HK-2 (cell line): ENCODE measurements at regions not wholly inside any gene's neighbourhood (a gene's known extent, or its start where the extent isn't known, plus 50 kb on each side); places are given as distances from the start of the nearest gene placed in this dataset.

Experiments used
- DNase-seq: peaks from one replicate; pipeline ENCODE4 v3.0.0-alpha.2; 2018; ENCODE audit not compliant: unreplicated experiment

- no peak for DNase-seq
Measured at GRCh38 chr2:43171789-43172188, 54.6 kb downstream of the ZFP36L2 start.

- DNase-seq = no peak
Measured at GRCh38 chr2:43170405-43171105, 55.9 kb downstream of the ZFP36L2 start.

GRCh38 chr2:43169987-43170386, 56.4 kb downstream of the ZFP36L2 start:
- no peak for DNase-seq

GRCh38 chr2:43169099-43169945, 57.1 kb downstream of the ZFP36L2 start:
- DNase-seq = peak; percentile 65

DNA sequence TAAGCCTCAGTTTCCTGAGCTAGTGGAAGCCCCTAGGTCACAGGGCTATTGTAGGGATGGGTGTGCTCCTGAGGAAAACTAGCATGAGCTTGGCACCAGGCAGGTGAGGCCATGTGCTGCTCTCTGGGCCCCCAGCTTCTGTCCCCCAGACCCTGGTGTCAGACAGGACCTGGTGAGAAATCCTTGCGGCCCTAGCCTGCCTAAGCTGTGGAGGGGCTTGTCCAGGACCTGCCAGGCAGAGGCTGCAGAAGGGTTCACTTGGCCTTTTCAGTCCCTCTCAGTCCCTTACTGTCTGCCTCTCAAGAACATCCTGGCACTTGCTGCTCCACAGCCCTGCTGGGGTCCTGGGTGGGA, 58.4 kb downstream of the ZFP36L2 start:
- DNase-seq = no peak

- DNase-seq = no peak
Measured at GRCh38 chr2:43165378-43166069, 60.9 kb downstream of the ZFP36L2 start.

DNA sequence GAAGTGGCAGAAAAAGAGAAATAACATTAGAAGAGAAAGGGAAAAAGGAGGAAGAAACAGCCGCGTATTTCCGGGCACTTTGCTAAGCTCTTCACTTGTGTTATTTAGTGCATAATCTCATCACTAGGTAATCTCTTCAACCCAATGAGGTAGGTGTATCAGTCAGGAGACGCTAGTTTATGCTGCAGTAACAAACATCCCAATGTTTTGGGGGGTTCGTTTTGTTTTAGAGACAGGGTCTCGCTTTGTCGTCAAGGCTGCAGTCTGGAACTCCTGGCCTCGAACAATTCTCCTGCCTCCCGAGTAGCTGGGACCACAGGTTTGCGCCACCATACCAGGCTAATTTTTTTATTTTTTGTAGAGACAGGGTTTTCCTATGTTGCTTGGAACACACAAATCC, 61.7 kb downstream of the ZFP36L2 start:
- DNase-seq = no peak

DNA sequence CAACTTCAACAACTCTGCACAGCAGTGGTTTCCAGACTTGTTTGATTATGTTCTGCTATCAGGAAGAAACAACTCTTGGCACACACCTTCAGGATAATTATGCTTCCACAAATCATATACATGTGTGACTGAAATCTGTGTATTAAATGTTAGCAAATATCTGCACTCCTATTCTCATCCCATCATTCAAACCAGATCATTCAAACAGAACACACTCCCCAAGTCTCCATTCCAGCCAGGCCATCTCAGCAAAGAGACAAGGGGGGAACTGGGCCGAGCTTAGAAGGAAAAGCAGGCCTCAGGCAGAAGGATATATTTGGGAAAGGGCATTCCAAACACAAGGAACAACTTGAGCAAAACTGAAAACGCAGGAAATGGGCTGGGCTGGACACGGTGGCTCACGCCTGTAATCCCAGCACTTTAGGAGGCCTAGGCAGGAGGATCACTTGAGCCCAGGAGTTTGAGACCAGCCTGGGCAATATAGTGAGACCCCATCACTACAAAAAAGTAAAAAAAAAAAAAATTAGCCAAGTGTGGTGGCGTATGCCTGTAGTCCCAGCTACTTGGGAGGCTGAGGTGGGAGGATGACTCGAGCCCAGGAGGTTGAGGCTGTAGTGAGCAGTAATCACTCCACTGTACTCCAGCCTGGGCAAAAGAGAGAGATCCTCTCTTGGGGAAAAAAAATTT, 62.7 kb downstream of the ZFP36L2 start:
- no peak for DNase-seq

GRCh38 chr2:43162511-43162776, 64.0 kb downstream of the ZFP36L2 start:
- no peak for DNase-seq

GRCh38 chr2:43161650-43162510, 64.5 kb downstream of the ZFP36L2 start:
- DNase-seq = no peak

- no peak for DNase-seq
Measured at GRCh38 chr2:43160778-43161177, 65.6 kb downstream of the ZFP36L2 start.

- no peak for DNase-seq
Measured at GRCh38 chr2:43159797-43160196, 66.6 kb downstream of the ZFP36L2 start.

DNA sequence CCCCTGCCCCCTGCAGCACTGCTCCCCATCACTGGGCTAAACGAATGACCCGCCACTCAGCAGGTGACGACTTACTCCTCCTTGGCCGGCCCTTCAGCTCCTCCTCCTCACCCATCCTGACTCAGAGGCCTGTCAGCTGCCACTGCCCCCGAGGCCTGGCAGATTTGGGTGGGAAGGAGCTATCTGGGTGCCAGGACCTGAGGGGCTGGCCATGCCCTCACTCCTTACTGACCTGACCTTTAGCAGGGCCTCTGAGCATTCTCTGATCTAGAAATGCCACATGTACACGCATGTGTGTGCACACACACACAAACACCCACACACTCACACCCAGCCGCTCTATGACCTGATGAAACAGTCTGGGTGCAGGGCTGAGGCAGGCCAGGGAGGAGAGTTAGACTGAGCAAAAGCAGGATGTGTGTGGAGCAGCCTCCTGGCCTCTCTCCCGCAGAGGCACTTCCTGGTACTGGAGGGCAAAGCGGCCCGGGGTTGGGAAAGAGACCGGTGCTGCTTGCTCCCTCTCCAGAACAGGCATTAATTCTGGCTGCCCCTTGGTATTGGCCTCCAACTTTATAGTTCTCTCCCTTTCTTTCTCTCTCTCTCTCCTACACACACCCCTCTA, 68.0 kb downstream of the ZFP36L2 start:
- peak; percentile 74 for DNase-seq

DNA sequence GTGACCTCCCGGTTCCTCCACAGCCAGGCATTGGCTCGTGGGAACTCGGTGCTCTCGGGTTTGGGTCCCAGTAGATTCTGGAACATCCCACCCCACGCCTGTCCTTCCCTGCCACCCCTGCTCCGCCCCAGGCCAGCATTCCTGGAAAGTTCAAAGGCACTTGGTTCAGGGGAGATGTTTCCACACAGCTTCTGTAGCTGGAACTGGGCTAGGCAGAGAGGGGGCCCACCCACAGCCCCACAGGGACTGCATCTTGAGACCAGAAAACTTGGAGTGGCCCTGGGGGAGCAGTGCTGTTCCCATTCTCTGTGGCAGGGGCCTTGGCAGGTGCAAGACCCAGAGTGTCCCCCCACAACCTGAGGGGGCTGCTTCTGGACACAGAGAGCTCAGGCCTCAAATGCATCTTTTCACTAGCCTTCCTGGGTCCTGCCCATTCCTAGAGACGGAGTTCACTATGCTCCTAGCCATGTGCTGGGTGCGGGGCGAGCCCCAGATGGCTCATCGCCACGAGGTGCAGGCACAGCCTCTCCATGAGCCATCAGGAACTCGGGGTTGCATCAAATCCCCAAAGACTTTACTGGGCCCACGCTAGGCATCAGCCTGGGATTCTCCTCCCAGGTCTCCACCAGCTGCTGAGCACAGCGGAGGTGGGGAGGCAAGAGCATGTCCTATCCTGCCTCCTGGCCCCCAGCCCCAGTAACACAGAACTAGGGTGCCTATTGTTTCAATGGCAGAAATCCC, 68.7 kb downstream of the ZFP36L2 start:
- no peak for DNase-seq

- no peak for DNase-seq
Measured at GRCh38 chr2:43155851-43156411, 70.5 kb downstream of the ZFP36L2 start.

DNA sequence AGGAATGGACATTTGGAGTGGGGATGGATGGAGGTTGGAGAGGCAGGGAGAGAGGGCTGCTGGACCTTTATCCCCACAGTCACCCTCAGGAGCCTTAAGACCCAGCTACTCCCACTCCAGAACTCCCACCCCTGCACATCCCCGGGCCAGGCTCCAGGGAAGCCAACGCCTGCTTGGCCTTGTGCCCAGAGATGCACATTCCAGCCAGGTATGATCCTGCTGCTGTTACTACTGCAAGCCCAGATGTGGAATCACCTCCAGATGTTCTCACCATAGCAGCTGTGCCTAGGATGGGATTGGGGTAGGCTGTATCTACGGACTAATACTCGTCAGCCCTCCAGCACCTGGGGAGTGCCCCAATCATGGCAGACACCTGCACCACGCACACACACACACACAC, 71.7 kb downstream of the ZFP36L2 start:
- DNase-seq = no peak

- DNase-seq = no peak
Measured at GRCh38 chr2:43152741-43153647, 73.4 kb downstream of the ZFP36L2 start.

- no peak for DNase-seq
Measured at GRCh38 chr2:43152186-43152585, 74.2 kb downstream of the ZFP36L2 start.
